Activated CD4-positive, alpha-beta T cell treated with anti-CD3 and anti-CD28 coated beads for 24 hours (primary cell): ENCODE measurements at regions not wholly inside any gene's neighbourhood (a gene's known extent, or its start where the extent isn't known, plus 50 kb on each side); places are given as distances from the start of the nearest gene placed in this dataset.
A peak's percentile ranks its signal among the peaks of the same experiment; 100 is the strongest.
"Not testable (repeated sequence)": the region's sequence is repeated elsewhere in the genome, so short reads cannot be mapped to it uniquely, and the experiment has no call there.

Experiments used
- DNase-seq, 2 donors: peaks; one replicate each; pipeline ENCODE4 v3.0.0-alpha.2; 2020; ENCODE audit warnings: low read depth in 2 of 2

DNA sequence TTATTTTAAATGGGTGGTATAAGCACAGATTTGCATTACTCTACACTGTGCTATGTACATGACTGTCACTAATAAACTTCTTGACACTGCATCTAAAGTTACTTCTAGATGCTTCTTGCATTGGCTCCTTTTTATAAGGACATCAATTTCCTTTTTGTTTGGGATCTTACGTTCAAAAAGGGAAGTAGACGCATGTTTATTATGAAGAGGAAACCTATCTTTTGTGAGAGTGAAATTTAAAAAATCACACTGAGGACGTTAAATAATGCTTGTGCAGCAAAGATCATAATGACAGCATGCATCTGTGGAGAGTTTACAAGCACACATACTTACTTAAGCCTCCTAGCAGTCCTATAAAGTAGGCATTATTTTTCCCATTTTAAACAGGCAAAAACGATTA is 479.5 kb downstream of the CD83 start:
- DNase-seq, result no peak

GRCh38 chr6:14598017-14598864 is 480.7 kb downstream of the CD83 start:
- no peak for DNase-seq

- DNase-seq, result not testable (repeated sequence)
Measured at GRCh38 chr6:14600306-14600705, 482.7 kb downstream of the CD83 start.

DNA sequence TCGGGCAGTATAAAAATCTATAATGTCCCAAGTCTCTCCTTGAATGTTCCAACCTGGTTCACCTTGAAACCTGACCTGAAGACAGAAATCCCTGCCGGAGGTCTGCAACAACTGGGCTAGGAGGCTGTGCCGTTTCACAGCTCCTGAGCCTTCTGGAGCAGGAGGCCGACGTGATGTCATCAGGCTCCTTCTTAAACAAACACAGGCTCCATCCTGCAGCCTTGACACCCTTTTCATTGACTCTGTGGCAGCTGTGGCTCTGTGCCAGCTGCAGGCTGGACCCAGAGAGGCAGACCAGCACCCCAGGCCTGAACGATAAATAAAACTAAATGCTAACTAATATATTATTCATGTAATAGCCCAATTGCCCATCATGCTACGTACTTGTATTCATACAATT is 483.9 kb downstream of the CD83 start:
- DNase-seq, result no peak

GRCh38 chr6:14606353-14606752 is 488.8 kb downstream of the CD83 start:
- no peak for DNase-seq

GRCh38 chr6:14610141-14610540 is 492.6 kb downstream of the CD83 start:
- DNase-seq, result no peak

DNA sequence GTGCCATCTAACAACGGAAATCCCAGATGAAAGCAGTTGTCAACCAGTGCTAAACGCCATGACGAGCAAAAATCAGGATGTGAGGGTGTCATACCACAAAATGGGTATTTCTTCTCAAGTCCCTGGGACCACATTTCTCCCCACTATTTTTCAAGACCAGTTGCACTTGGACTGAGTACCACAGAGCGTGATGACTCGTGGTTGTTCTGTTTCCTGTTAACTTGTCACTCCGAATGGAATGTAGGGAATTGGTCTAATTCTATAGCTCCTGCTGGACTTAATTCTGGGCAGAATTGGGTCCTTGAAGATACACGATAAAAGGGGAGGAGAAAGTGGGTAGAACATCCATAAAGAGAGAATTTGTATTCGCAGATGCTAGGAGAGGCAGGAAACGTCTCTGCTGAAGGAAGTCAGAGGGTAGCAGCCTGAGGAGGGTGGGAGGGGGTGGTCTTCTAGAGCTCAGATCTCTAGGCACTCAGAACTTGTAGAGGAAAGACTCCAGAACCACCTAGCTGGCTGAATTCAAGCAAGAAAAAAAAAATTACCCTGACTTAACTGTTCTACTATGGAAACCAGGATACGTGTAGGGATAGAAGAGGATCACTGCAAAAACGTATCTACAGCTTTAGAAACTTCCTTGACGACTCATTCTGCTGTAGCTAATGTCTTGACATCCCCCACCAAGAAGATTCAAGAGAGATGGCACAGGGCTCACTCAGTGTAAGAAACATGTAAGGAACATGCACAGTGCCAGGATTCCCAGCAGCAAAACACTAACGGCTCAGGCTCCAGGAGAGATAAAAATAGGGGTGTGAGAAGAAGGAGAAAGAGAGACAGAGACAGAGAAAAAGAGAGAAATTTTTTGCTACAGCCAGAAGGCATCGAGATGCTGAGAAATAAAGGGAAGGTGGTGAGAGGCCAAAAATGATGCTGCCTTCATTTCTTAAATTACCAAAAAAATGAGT is 494.7 kb downstream of the CD83 start:
- DNase-seq, result no peak

DNA sequence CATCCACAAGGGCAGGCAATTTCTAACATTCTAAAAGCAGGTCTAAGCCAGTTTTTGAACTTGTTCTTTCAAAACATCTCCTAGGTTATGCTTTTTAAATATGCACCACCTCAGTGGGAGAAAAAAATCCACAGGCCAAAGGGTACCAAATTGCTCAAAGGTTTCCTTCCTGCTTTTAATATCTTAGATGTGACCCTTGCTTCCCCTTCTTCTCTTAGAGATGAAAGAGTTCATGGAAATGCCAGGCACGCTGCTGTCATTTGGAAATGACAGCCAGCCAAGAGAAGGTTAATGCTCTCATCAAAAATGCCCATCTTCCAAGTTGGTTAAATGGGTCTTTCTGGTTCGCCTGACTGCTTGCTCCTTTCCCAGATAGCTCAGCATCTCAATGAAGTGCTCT is 497.1 kb downstream of the CD83 start:
- DNase-seq, result no peak

GRCh38 chr6:14616656-14617055 is 499.1 kb downstream of the CD83 start:
- no peak for DNase-seq

DNA sequence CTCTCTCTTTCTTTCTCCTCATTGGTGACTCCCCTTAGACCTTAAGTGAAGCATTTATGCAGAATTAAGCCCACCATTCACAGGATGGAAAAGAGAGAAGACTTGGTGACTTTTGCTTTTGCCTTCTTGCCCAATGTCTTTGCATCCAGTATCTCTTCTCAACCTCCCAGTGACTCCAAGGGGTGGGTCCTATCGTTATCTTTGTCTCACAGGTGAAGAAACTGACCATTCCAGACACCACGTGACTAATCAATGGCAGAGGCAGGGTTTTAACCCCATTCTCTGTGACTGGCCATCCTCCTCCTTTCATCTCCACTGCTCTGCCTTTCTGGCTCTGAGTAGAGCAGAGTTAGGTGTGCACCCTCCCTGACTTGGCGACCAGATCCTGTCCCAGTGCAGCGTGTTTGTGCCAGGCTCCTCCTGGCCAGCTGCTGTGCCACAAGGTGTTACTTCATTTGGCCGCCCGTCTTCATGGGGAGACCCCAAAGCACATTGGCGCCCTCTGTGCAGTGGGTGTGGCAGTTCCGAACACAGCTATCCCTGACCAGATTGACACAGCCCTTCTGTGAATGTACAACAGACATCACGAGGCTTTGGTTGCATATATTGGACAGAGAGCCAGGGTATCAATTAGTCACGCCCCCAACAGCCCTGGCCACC is 501.3 kb downstream of the CD83 start:
- no peak for DNase-seq

GRCh38 chr6:14619419-14619781 is 501.8 kb downstream of the CD83 start:
- no peak for DNase-seq

DNA sequence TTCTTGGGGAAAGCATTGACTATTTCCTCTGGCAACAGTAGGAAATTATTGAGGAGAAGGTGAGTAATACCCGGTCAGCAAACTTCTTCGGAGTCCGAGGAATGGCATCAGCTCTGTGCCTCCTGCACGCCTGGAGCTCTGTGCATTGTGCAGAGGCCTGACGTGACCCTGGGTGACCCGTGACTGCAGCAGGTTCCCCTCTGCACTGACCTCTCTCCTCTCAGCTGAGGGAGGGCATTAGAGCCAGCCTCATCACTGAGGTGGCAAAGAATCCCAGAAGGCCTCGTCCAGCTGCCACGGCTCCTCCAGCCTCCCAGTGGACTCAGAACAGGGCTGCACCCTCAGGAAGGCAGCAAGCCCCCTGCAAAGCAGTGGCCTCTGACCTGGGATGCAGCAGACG is 502.9 kb downstream of the CD83 start:
- no peak for DNase-seq

DNA sequence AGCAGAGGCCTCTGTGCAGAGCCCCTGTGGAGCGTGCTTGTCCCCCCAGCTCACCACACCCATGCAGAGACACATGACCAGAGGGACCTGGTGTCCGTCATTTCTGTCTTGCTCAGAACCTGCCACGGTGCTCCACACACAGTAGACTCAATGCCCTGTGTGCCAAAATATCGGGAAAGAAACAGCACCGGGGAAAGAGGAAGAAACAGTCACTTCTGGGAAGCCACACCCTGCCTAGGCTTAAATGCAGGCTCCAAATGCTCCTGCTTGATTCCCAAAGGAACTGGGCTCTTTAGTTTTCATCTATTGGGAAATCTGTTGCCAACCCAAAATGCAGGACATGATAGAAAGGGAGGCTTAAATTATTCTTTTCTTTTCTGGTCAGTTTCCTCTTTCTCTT is 503.9 kb downstream of the CD83 start:
- no peak for DNase-seq

DNA sequence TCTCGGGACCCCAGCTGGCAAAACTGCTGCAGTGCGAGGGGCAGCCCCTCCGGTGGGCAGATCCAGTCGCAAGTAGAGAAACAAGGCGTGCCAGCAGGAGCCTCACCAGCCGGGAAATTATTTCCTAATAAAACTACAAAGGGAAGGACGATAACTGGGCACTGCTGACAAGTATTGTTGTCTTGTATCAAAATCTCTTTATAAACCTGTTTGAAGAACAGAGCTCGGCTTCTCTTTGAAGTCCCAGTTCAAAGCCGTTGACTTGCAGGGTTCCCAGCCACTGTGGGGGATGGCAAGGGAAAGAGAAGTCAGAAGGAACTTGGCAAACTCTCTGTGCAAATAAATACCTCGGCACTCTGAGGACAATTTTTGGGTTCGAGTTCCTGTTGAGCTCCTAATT is 504.5 kb downstream of the CD83 start:
- DNase-seq, result no peak

- no peak for DNase-seq
Measured at GRCh38 chr6:14622909-14623505, 505.4 kb downstream of the CD83 start.

DNA sequence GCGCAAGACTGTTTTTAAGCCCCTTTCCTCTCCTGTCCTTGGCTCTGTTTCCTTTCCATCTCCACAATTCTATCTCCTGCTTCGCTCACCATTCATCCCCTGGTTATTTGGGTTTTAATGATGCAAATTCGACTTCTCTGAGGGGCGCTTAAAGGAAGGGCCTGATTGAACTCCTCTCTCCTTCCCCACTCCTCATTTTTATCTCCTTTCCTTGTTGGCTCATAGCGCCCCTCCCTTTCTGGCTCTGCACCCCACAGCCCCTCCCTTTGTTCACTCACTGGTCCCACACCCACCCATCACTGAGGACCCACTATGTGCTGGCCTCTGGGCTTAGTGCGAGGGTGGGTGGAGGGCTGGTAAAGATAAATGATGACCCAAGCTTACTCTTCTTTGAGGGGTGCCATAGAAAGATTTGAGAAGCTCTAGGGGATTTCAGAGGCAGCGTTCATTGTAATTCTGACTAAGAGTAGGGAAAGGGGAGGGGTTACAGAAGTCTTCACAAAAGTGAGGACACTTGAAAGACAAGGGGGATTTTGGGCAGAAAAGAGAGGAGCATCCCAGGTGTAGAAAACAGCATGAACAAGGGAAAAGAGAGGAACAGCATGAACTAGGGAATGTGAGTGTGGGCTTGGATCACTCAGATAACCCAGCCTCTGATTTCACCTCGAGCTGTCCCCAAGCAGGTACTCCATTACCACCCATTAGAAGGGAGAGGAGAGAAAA is 507.8 kb downstream of the CD83 start:
- no peak for DNase-seq

DNA sequence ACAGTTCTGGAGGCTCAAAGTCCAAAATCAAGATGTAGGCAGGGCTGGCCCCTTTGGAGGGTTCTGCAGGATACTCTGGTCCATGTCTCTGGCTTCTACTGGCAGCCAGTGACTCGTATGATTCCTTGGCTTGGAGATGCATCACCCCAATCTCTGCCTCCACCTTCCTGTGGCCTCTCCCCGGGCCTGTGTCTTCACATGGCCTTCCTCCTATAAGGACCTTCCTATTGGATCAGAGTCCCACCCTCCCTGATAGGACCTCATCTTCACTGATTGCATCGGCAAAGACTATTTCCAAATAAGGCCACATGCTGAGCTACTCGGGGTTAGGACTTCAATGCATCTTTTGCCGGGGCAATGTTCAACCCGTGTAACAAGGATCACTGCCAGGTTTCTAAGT is 509.0 kb downstream of the CD83 start:
- DNase-seq, result no peak

GRCh38 chr6:14630016-14630415 is 512.4 kb downstream of the CD83 start:
- no peak for DNase-seq

DNA sequence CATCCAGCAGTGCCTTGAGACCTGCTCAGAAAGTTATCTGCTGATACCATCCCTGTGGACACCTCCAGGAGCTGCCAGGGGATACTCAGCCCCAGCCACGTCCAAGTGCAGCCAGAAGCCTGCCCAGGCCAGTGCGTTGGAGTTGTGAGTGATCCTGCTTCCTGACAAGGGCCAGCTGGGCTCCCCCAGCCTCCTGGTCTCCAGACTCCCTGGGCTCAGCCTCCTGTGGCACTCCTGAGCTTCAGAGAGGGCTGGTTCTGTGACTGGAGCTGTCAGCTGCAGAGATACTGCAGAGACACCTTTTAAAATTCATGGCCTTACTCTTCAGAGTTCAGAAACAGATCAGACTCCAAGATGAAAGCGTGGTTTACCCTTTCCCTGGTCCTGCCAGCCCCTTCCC is 515.9 kb downstream of the CD83 start:
- DNase-seq, result no peak

- DNase-seq, result no peak
Measured at GRCh38 chr6:14634072-14634471, 516.5 kb downstream of the CD83 start.

- peak in 1 of 2 donors; percentile 27 for DNase-seq
Measured at GRCh38 chr6:14635195-14635594, 517.6 kb downstream of the CD83 start.
